ENCODE measurements at regions not wholly inside any gene's neighbourhood (a gene's known extent, or its start where the extent isn't known, plus 50 kb on each side); places are given as distances from the start of the nearest gene placed in this dataset.

DNA sequence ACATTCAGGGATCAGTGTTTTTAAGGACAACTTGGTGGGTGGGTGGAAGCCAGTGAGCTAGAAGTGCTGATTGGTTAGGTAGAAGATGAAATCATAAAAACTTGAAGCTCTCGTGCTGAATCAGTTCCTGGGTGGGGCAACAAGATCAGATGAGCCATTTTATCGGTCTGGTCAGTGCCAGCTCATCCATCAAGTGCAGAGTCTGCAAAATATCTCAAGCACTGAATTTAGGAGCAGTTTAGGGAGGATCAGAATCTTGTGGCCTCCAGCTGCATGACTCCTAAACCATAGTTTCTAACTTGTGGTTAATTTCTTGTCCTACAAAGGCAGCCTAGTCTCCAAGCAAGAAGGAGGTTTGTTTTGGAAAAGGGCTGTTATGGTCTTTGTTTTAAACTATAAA, 166.4 kb downstream of the FAM170A start:
- no peak for DNase-seq
- Histone ChIP-seq H3K4me3 (no peak overlapping the region), H3K27ac (no peak overlapping the region), H3K4me1 (no peaks in the 10 kb centered on the region), H3K27me3 (no peaks in the 10 kb centered on the region), H3K9me3 (no peaks in the 10 kb centered on the region), H3K36me3 (no peaks in the 10 kb centered on the region)
- TF ChIP-seq, protein P1, sequence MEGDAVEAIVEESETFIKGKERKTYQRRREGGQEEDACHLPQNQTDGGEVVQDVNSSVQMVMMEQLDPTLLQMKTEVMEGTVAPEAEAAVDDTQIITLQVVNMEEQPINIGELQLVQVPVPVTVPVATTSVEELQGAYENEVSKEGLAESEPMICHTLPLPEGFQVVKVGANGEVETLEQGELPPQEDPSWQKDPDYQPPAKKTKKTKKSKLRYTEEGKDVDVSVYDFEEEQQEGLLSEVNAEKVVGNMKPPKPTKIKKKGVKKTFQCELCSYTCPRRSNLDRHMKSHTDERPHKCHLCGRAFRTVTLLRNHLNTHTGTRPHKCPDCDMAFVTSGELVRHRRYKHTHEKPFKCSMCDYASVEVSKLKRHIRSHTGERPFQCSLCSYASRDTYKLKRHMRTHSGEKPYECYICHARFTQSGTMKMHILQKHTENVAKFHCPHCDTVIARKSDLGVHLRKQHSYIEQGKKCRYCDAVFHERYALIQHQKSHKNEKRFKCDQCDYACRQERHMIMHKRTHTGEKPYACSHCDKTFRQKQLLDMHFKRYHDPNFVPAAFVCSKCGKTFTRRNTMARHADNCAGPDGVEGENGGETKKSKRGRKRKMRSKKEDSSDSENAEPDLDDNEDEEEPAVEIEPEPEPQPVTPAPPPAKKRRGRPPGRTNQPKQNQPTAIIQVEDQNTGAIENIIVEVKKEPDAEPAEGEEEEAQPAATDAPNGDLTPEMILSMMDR (IDR thresholded peaks at IDR 0.05), result no peak
- TF ChIP-seq POLR2A (IDR thresholded peaks at IDR 0.05), result no peak
- intact Hi-C loops (cut with DNase I; ENCODE audit: low total_unique reads), result no loop called here

DNA sequence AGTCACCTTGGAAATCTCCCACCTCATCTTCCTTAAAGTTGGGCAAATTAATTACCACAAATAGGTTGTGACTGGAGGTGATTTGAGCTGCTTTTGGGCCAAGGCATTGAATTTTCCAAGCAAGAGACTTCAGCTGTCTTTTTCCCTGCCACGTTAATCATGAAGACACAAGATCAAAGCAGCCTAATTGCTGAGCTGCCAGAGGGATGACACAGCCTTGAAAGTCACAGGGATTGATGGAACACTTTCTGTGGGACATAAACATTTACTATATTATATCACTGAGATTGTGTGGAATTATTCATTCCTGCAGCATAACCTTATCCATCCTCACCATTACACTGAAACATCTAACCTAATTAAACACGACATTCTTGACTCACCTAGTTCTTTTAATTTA, 172.2 kb downstream of the FAM170A start:
- Histone ChIP-seq H3K36me3 (no peaks in the 10 kb centered on the region), H3K9me3 (peaks cover 0 to 3% of the 10 kb centered on the region in 2 donors), H3K27ac (no peak overlapping the region), H3K4me3 (no peak overlapping the region), H3K27me3 (no peaks in the 10 kb centered on the region), H3K4me1 (no peaks in the 10 kb centered on the region)
- intact Hi-C loops (cut with DNase I; ENCODE audit: low total_unique reads), result no loop called here
- no peak for DNase-seq
- TF ChIP-seq POLR2A (IDR thresholded peaks at IDR 0.05), result no peak
- TF ChIP-seq, protein P1 (IDR thresholded peaks at IDR 0.05), result no peak

- no peak overlapping the region for H3K27ac ChIP-seq
- H3K36me3 ChIP-seq, result no peaks in the 10 kb centered on the region
- no peak for DNase-seq
- no peaks in the 10 kb centered on the region for H3K4me1 ChIP-seq
- intact Hi-C loops (cut with DNase I; ENCODE audit: low total_unique reads), result no loop called here
- TF ChIP-seq POLR2A (IDR thresholded peaks at IDR 0.05), result no peak
- TF ChIP-seq, protein P1 (IDR thresholded peaks at IDR 0.05), result no peak
- H3K4me3 ChIP-seq, result no peak overlapping the region
- H3K27me3 ChIP-seq, result no peaks in the 10 kb centered on the region
- peaks cover 3 to 8% of the 10 kb centered on the region in 2 donors for H3K9me3 ChIP-seq
These were observed 178.7 kb downstream of the FAM170A start for GRCh38 chr5:119808024-119808423.

- peaks cover 3 to 8% of the 10 kb centered on the region in 2 donors for H3K9me3 ChIP-seq
- no peaks in the 10 kb centered on the region for H3K27me3 ChIP-seq
- no peak for TF ChIP-seq POLR2A (IDR thresholded peaks at IDR 0.05)
- TF ChIP-seq, protein P1 (IDR thresholded peaks at IDR 0.05), result no peak
- no peaks in the 10 kb centered on the region for H3K4me1 ChIP-seq
- H3K27ac ChIP-seq, result no peak overlapping the region
- intact Hi-C loops (cut with DNase I; ENCODE audit: low total_unique reads), result no loop called here
- no peak for DNase-seq
- no peaks in the 10 kb centered on the region for H3K36me3 ChIP-seq
- H3K4me3 ChIP-seq, result no peak overlapping the region
These were observed 179.1 kb downstream of the FAM170A start for GRCh38 chr5:119808474-119808873.

DNA sequence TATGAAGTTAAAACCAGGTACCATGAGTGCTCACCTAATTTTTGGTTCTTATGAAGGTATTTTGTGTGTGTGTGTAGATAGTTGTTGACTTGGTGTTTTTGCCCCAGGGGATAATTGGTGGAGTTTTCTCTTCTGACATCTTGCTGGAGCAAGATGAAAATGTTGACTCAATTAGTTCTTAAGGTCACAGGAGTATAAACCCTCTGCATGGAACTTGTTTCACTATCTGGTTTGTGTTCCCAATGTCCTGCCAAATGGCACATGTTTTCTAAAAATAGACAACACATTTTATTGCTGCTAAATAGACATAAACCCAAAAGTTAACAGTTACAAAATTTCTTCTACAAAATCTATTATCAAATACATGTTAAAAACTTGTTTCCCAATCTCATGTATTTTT, 180.9 kb downstream of the FAM170A start:
- no peak for TF ChIP-seq POLR2A (IDR thresholded peaks at IDR 0.05)
- TF ChIP-seq, protein P1 (IDR thresholded peaks at IDR 0.05), result no peak
- Histone ChIP-seq H3K27ac (no peak overlapping the region), H3K36me3 (no peaks in the 10 kb centered on the region), H3K27me3 (no peaks in the 10 kb centered on the region), H3K9me3 (peaks cover 3 to 8% of the 10 kb centered on the region in 2 donors), H3K4me1 (no peaks in the 10 kb centered on the region), H3K4me3 (no peak overlapping the region)
- intact Hi-C loops (cut with DNase I; ENCODE audit: low total_unique reads), result no loop called here
- no peak for DNase-seq

All from uterus (tissue), 3 donors.